T-helper 2 cell treated with Interferon-gamma antibody and Interleukin-4, amounts not matched to agents 5 μg/mL and 100 μg/mL, for 36 hours (primary cell): ENCODE measurements at regions not wholly inside any gene's neighbourhood (a gene's known extent, or its start where the extent isn't known, plus 50 kb on each side); places are given as distances from the start of the nearest gene placed in this dataset.

ENCODE experiments used
- DNase-seq: peaks from one replicate; pipeline ENCODE4 v3.0.0; 2021; ENCODE audit warnings: low spot score
- H3K27ac Mint-ChIP-seq: one replicate; pipeline ENCODE4 v1.8.0; 2021; ENCODE audit warnings: mild to moderate bottlenecking, mixed read lengths
- H3K27me3 Mint-ChIP-seq: one replicate; pipeline ENCODE4 v1.8.0; 2021; ENCODE audit warnings: low read depth, mixed read lengths
- H3K36me3 Mint-ChIP-seq: one replicate; pipeline ENCODE4 v1.8.0; 2021; ENCODE audit warnings: low read depth, mixed read lengths
- H3K4me1 Mint-ChIP-seq: one replicate; pipeline ENCODE4 v1.8.0; 2021; ENCODE audit warnings: low read depth, mixed read lengths
- H3K4me3 Mint-ChIP-seq: one replicate; pipeline ENCODE4 v1.8.0; 2022; ENCODE audit warnings: mild to moderate bottlenecking, moderate library complexity, mixed read lengths
- H3K9me3 Mint-ChIP-seq: one replicate; pipeline ENCODE4 v1.8.0; 2021; ENCODE audit warnings: mixed read lengths

DNA sequence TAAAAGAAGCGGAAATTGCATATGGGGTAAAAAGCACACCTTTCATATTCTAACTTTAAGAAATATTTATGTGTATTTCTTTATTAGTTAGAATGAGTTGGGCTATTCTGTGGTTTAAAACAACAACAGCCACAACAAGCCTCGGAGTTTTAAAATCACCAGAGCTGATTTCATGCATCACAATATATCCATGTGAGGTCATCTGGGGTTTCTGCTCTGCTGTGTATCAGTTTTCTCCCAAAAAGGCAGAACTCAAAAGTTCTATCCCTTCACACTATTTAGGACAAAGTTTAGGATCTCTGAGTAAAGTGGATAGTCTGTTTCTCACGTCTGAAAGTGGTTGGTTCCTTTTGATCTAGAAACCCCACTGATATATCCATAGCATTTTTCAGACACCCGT is 601.5 kb upstream of the GCFC2 start:
- Mint-ChIP-seq H3K27me3 (no peaks in the 10 kb centered on the region), H3K36me3 (no peaks in the 10 kb centered on the region), H3K9me3 (peaks cover 25% of the 10 kb centered on the region), H3K27ac (no peak overlapping the region), H3K4me1 (no peaks in the 10 kb centered on the region), H3K4me3 (no peak overlapping the region)
- DNase-seq: no peak

GRCh38 chr2:76311728-76312127 is 601.0 kb upstream of the GCFC2 start:
- no peaks in the 10 kb centered on the region for H3K4me1 Mint-ChIP-seq
- H3K27me3 Mint-ChIP-seq: no peaks in the 10 kb centered on the region
- H3K27ac Mint-ChIP-seq: no peak overlapping the region
- no peaks in the 10 kb centered on the region for H3K36me3 Mint-ChIP-seq
- H3K4me3 Mint-ChIP-seq: no peak overlapping the region
- DNase-seq: no peak
- peaks cover 23% of the 10 kb centered on the region for H3K9me3 Mint-ChIP-seq

DNA sequence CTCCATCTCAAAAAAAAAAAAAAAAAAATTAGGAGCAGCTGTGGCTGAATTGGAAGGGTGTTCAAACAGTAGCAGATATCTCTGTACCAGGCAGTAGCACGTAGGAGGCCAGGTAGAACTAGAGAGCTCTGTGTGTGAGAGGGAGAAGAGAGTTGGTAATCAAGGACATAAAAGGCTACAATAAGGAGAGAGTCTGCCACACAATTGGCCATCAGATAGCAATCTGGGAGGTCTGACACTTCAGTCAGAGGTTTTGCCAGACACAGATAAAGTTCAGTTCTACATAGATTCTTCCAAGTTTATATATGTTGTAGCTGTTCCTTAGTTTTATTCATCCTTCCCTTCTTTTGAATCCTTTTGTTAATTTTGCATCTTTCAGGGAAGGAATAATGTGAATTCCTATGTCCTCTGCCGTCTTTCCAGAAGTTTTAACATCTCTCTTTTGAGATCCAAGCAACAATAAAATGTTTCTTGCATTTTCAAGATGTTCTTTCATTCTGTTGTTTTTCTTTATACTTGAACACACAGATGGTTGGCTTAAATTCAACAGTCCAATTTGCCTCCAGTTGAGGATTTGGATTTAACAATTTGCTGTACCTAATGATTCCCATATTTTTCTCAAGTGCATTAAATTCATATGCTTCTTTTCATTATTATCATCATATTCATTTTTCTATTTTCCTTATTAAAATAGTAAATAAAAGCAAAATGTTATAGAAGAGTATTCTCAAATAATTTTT is 600.3 kb upstream of the GCFC2 start:
- Mint-ChIP-seq H3K9me3 (peaks cover 27% of the 10 kb centered on the region), H3K27ac (no peak overlapping the region), H3K36me3 (no peaks in the 10 kb centered on the region), H3K4me3 (no peak overlapping the region), H3K4me1 (no peaks in the 10 kb centered on the region), H3K27me3 (no peaks in the 10 kb centered on the region)
- DNase-seq: no peak

- Mint-ChIP-seq H3K36me3 (no peaks in the 10 kb centered on the region), H3K27ac (no peak overlapping the region), H3K9me3 (peaks cover 31% of the 10 kb centered on the region), H3K4me1 (no peaks in the 10 kb centered on the region), H3K27me3 (no peaks in the 10 kb centered on the region), H3K4me3 (no peak overlapping the region)
- DNase-seq: no peak
Measured at GRCh38 chr2:76307495-76307894, 596.8 kb upstream of the GCFC2 start.

- peaks cover 5% of the 10 kb centered on the region for H3K9me3 Mint-ChIP-seq
- no peak for DNase-seq
- H3K27me3 Mint-ChIP-seq: no peaks in the 10 kb centered on the region
- no peak overlapping the region for H3K4me3 Mint-ChIP-seq
- H3K27ac Mint-ChIP-seq: no peak overlapping the region
- no peaks in the 10 kb centered on the region for H3K4me1 Mint-ChIP-seq
- H3K36me3 Mint-ChIP-seq: no peaks in the 10 kb centered on the region
Measured at GRCh38 chr2:76298041-76298440, 587.3 kb upstream of the GCFC2 start.

DNA sequence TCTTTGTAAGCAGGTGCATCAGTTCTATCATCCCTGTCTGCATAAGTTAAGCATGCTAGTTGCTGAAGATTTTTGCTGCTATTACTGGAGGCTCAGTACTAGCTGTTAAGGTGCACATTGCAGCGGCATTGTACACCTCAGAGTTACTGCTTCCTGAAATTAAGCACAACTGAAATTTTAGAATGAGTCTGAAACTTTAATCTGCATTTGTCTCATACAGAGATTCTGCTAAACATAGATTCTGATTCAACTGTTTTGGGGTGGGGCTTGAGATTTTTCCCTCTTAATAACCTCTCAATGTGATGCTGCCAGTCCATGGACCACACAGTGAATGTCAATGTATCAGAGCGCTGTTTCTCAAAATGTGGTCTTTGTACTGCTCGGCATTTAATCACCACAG is 585.7 kb upstream of the GCFC2 start:
- DNase-seq: no peak
- H3K4me1 Mint-ChIP-seq: no peaks in the 10 kb centered on the region
- H3K4me3 Mint-ChIP-seq: no peak overlapping the region
- no peaks in the 10 kb centered on the region for H3K36me3 Mint-ChIP-seq
- H3K9me3 Mint-ChIP-seq: no peaks in the 10 kb centered on the region
- H3K27ac Mint-ChIP-seq: no peak overlapping the region
- no peaks in the 10 kb centered on the region for H3K27me3 Mint-ChIP-seq

- Mint-ChIP-seq H3K4me1 (no peaks in the 10 kb centered on the region), H3K27ac (no peak overlapping the region), H3K9me3 (no peaks in the 10 kb centered on the region), H3K27me3 (no peaks in the 10 kb centered on the region), H3K36me3 (no peaks in the 10 kb centered on the region), H3K4me3 (no peak overlapping the region)
- DNase-seq: no peak
Measured at GRCh38 chr2:76295762-76296161, 585.0 kb upstream of the GCFC2 start.

- no peaks in the 10 kb centered on the region for H3K27me3 Mint-ChIP-seq
- H3K27ac Mint-ChIP-seq: no peak overlapping the region
- DNase-seq: no peak
- no peaks in the 10 kb centered on the region for H3K36me3 Mint-ChIP-seq
- H3K9me3 Mint-ChIP-seq: no peaks in the 10 kb centered on the region
- no peaks in the 10 kb centered on the region for H3K4me1 Mint-ChIP-seq
- H3K4me3 Mint-ChIP-seq: no peak overlapping the region
Measured at GRCh38 chr2:76288598-76288997, 577.9 kb upstream of the GCFC2 start.

DNA sequence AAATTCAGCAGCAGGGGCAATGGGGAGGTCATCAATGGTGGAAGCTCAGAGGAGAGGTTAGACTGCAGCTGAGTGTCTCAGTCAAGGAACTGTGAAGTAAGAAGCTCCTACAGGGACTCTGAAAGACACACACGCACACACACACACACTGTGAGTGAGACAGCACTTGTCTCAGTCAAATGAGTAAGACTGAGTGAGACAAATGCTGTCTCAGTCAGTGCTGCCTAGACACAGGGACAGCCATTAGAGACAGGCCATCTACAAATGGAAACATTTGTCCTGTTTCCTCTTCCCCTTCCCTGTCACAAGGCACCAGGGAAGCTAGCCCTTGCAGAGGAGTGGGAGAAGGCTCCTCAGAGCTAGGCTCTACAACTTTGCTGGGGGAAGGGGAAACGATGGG is 577.4 kb upstream of the GCFC2 start:
- no peak for DNase-seq
- Mint-ChIP-seq H3K27ac (no peak overlapping the region), H3K27me3 (no peaks in the 10 kb centered on the region), H3K4me3 (no peak overlapping the region), H3K4me1 (no peaks in the 10 kb centered on the region), H3K36me3 (no peaks in the 10 kb centered on the region), H3K9me3 (no peaks in the 10 kb centered on the region)

GRCh38 chr2:76283350-76283749 is 572.6 kb upstream of the GCFC2 start:
- H3K27ac Mint-ChIP-seq: no peak overlapping the region
- no peaks in the 10 kb centered on the region for H3K27me3 Mint-ChIP-seq
- H3K4me1 Mint-ChIP-seq: no peaks in the 10 kb centered on the region
- no peak for DNase-seq
- no peak overlapping the region for H3K4me3 Mint-ChIP-seq
- H3K9me3 Mint-ChIP-seq: peaks cover 3% of the 10 kb centered on the region
- H3K36me3 Mint-ChIP-seq: no peaks in the 10 kb centered on the region

DNA sequence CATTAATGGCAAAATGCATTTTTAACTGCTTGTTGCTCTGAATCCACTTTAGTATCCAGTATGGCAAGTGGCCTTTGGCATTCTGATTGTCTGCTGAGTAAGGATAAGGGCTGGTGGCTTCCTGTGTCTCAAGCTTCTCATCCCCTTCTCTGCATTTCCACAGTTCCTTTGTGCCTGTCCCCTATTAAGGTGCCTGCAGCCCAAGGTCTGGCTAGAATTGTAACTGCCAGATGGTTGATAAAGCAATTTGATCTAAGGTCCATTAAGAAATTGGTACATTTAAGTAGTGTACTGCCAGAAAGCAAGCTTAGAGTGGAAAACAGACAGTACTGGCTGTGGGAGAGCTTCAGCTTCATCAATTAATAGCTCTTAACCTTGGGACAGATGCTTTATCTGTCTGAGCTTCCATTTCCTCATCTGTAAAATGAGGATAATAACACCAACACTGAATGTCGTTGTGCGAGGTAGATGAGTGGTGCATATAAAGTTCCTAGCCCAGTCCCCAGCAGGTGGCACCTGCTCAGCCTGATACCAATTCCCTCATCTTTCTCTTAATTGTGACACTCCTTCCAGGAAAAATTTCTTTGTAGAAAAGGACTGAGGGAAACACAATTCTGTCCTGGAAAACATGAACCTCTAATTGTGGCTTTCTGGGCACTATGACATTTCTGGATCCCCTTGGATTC is 570.6 kb upstream of the GCFC2 start:
- H3K27ac Mint-ChIP-seq: no peak overlapping the region
- no peaks in the 10 kb centered on the region for H3K36me3 Mint-ChIP-seq
- H3K9me3 Mint-ChIP-seq: peaks cover 3% of the 10 kb centered on the region
- no peaks in the 10 kb centered on the region for H3K4me1 Mint-ChIP-seq
- H3K27me3 Mint-ChIP-seq: no peaks in the 10 kb centered on the region
- H3K4me3 Mint-ChIP-seq: no peak overlapping the region
- DNase-seq: no peak

DNA sequence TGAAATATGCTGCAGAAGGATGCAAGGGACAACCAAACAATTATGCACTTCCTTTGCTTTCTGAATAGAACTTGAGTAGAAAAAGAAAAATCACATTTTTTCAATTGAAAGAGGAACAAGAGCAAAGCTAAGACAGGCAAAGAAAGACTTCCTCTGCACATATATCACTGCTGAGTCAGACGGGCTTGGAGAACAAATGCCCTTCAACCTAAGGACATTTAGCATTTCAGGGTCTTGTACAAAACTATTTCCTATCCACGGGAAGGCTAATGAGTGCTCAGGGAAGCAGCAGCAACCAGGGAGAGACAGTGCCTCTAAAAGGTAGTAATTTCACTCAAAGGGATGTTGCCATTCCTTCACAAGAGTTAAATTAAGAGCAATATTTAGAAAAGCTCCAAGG is 570.0 kb upstream of the GCFC2 start:
- H3K27ac Mint-ChIP-seq: no peak overlapping the region
- DNase-seq: no peak
- no peaks in the 10 kb centered on the region for H3K4me1 Mint-ChIP-seq
- no peaks in the 10 kb centered on the region for H3K36me3 Mint-ChIP-seq
- H3K4me3 Mint-ChIP-seq: no peak overlapping the region
- H3K9me3 Mint-ChIP-seq: peaks cover 3% of the 10 kb centered on the region
- H3K27me3 Mint-ChIP-seq: no peaks in the 10 kb centered on the region

DNA sequence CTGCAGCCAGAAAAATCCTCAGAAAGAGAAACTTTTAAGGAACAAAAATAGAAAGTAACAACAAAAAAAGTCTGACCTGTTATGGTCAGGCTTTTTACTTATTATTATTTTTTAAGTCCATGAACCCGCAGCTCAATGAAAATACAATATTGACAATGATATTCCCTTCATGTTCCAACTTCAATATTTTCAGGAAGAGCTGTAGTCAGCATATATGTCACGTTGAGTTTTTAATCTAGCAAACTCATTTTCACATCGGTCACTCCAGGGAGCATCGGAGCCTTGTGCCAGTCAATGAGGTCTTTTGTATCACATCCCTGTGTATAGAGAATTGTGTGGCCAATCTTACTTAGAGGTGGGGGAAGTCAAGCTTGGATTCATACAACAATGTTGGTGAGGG is 568.4 kb upstream of the GCFC2 start:
- Mint-ChIP-seq H3K36me3 (no peaks in the 10 kb centered on the region), H3K4me1 (no peaks in the 10 kb centered on the region), H3K27me3 (no peaks in the 10 kb centered on the region), H3K27ac (no peak overlapping the region), H3K4me3 (no peak overlapping the region), H3K9me3 (peaks cover 3% of the 10 kb centered on the region)
- no peak for DNase-seq

DNA sequence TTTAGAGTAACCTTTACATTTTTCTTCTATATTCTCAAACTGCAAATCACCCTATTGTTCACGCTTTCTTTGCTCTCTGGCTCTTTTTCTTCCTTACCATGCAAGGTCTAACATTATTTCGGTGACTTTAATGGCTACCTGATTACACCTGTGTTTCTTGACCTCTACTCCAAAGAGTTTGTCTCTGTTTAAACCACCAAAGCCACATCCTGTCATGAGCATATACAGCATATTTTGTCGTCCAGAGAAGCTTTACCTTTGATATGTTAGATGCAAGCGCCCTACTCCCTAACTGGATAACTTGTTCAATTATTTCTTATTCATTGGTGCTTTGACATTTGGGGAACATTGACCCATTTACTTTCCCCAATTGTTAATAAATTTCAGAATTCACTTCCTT is 565.1 kb upstream of the GCFC2 start:
- H3K36me3 Mint-ChIP-seq: no peaks in the 10 kb centered on the region
- H3K27ac Mint-ChIP-seq: no peak overlapping the region
- H3K9me3 Mint-ChIP-seq: peaks cover 6% of the 10 kb centered on the region
- H3K4me1 Mint-ChIP-seq: no peaks in the 10 kb centered on the region
- no peaks in the 10 kb centered on the region for H3K27me3 Mint-ChIP-seq
- no peak overlapping the region for H3K4me3 Mint-ChIP-seq
- no peak for DNase-seq

DNA sequence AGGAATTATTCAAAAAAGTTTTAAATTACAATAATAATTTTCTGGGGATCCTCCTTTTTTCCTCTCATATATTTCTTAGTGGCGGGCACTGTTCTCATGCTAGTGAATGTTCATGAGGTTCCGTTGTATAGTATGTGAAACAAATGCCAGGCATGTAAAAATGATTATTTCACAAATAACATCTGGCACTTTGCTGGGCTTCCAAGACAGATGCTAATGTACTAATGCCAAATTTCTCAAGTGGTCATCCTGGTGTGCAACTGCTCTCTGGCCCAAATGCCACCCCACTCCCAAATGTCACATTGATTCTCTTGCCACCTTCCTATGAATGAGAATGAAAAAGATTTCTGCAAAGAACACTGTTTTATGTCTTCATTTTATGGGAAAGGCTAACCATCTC is 564.0 kb upstream of the GCFC2 start:
- Mint-ChIP-seq H3K36me3 (no peaks in the 10 kb centered on the region), H3K4me3 (no peak overlapping the region), H3K9me3 (peaks cover 6% of the 10 kb centered on the region), H3K4me1 (no peaks in the 10 kb centered on the region), H3K27me3 (no peaks in the 10 kb centered on the region), H3K27ac (no peak overlapping the region)
- no peak for DNase-seq
